ENCODE measurements at regions not wholly inside any gene's neighbourhood (a gene's known extent, or its start where the extent isn't known, plus 50 kb on each side); places are given as distances from the start of the nearest gene placed in this dataset.

GRCh38 chr11:93248602-93249001, 50.8 kb upstream of the SLC36A4 start:
- no peak for DNase-seq

- DNase-seq: no peak
Measured at GRCh38 chr11:93249459-93250220, 51.8 kb upstream of the SLC36A4 start.

- no peak for DNase-seq
Measured at GRCh38 chr11:93250326-93250725, 52.5 kb upstream of the SLC36A4 start.

GRCh38 chr11:93251922-93252321, 54.1 kb upstream of the SLC36A4 start:
- DNase-seq: no peak

- no peak for DNase-seq
Measured at GRCh38 chr11:93253111-93253510, 55.3 kb upstream of the SLC36A4 start.

- DNase-seq: no peak
Measured at GRCh38 chr11:93256623-93257022, 58.8 kb upstream of the SLC36A4 start.

- no peak for DNase-seq
Measured at GRCh38 chr11:93267383-93267782, 63.2 kb upstream of the DEUP1 start.

- DNase-seq: no peak
Measured at GRCh38 chr11:93268287-93269040, 62.1 kb upstream of the DEUP1 start.

- no peak for DNase-seq
Measured at GRCh38 chr11:93271596-93271995, 58.9 kb upstream of the DEUP1 start.

- no peak for DNase-seq
Measured at GRCh38 chr11:93274851-93275250, 55.7 kb upstream of the DEUP1 start.

- DNase-seq: no peak
Measured at GRCh38 chr11:93278976-93279375, 51.6 kb upstream of the DEUP1 start.

GRCh38 chr11:93279851-93280347, 50.6 kb upstream of the DEUP1 start:
- peak; percentile 75 for DNase-seq

Data from NCI-H1092 (cell line).